Activated naive CD8-positive, alpha-beta T cell treated with anti-CD3 and anti-CD28 coated beads, Interleukin-2, amount 50 U/mL, for 24 hours (primary cell): ENCODE measurements at regions not wholly inside any gene's neighbourhood (a gene's known extent, or its start where the extent isn't known, plus 50 kb on each side); places are given as distances from the start of the nearest gene placed in this dataset.
A peak's percentile ranks its signal among the peaks of the same experiment; 100 is the strongest.
"Not testable (repeated sequence)": the region's sequence is repeated elsewhere in the genome, so short reads cannot be mapped to it uniquely, and the experiment has no call there.

ENCODE experiments used
- ATAC-seq: fragments of 150-1000 bp; cut with Tn5 transposase; one replicate; pipeline ENCODE4 v1.10.0; 2021
- DNase-seq: peaks from one replicate; pipeline ENCODE4 v3.0.0; 2021
- H3K27ac Mint-ChIP-seq: one replicate; pipeline ENCODE4 v1.8.0; 2021; ENCODE audit warnings: mild to moderate bottlenecking, mixed read lengths
- H3K27me3 Mint-ChIP-seq: one replicate; pipeline ENCODE4 v1.8.0; 2021; ENCODE audit warnings: mixed read lengths
- H3K36me3 Mint-ChIP-seq: one replicate; pipeline ENCODE4 v1.8.0; 2021; ENCODE audit warnings: low read depth, mixed read lengths
- H3K4me1 Mint-ChIP-seq: one replicate; pipeline ENCODE4 v1.8.0; 2021; ENCODE audit warnings: mixed read lengths
- H3K4me3 Mint-ChIP-seq: one replicate; pipeline ENCODE4 v1.8.0; 2021; ENCODE audit warnings: mild to moderate bottlenecking, moderate library complexity, mixed read lengths
- H3K9me3 Mint-ChIP-seq: one replicate; pipeline ENCODE4 v1.8.0; 2021; ENCODE audit warnings: mixed read lengths

DNA sequence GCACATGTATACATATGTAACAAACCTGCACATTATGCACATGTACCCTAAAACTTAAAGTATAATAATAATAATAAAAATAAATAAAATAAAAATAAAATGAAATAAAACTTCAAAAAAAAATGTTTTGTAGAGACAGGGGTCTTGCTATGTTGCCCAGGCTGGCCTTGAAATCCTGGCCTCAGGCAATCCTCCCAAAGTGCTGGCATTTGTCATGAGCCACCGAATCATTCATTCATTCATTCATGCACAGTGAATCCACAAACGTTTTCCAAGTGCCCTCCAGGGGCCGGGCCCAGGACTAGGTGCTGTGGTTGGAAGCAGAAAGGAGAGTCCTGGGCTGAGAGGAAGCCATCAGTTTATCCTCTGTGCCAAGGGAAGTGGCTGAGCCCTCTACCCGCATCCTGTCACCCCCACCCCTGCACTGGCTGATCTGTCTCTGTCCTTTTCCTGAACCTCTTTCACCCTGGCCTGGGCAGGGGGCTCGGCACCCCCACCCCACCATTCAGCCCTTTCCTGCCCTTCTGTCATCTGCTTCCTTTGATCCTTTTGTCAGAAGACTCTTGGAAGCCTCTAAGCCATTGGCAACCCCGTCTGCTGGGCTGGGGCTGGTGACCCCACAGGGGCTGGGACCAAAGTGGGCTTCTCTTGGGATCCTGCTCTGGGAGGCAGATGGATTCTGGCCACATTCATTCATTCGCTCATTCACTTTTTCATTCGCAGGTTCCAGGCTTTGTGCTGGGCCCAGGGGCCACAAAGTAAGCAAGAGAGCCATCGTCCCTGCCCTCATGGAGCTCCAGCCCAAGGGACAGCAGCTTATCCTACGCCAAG lies 84.3 kb downstream of the IGLL1 start:
- Mint-ChIP-seq H3K27me3 (no peaks in the 10 kb centered on the region), H3K36me3 (no peaks in the 10 kb centered on the region), H3K4me3 (no peak overlapping the region), H3K9me3 (no peaks in the 10 kb centered on the region), H3K27ac (no peak overlapping the region), H3K4me1 (peaks cover 15% of the 10 kb centered on the region)
- DNase-seq = no peak
- no peak for ATAC-seq

DNA sequence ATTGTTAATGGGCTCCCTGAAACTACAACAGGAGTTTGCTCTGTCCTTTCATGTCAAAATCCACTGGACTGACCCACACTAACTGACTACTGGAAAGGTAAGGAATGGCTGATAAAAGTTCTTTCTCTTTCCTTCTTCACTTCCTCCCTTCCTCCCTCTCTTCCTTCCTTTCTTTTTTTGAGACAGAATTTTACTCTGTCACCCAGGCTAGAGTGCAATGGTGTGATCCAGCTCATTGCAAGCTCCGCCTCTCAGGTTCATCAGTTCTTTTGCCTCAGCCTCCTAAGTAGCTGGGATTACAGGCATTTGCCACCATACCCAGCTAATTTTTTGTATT lies 85.2 kb downstream of the IGLL1 start:
- Mint-ChIP-seq H3K9me3 (no peaks in the 10 kb centered on the region), H3K4me1 (peaks cover 15% of the 10 kb centered on the region), H3K27me3 (no peaks in the 10 kb centered on the region), H3K4me3 (no peak overlapping the region), H3K36me3 (no peaks in the 10 kb centered on the region), H3K27ac (no peak overlapping the region)
- no peak for DNase-seq
- no peak for ATAC-seq

- no peaks in the 10 kb centered on the region for H3K9me3 Mint-ChIP-seq
- H3K27ac Mint-ChIP-seq = no peak overlapping the region
- ATAC-seq (peak; percentile 77), DNase-seq (no peak)
- no peaks in the 10 kb centered on the region for H3K4me1 Mint-ChIP-seq
- no peaks in the 10 kb centered on the region for H3K36me3 Mint-ChIP-seq
- H3K4me3 Mint-ChIP-seq = no peak overlapping the region
- H3K27me3 Mint-ChIP-seq = peaks cover 7% of the 10 kb centered on the region
Observed at GRCh38 chr22:23485490-23485889, 94.6 kb downstream of the IGLL1 start.

GRCh38 chr22:23484651-23485050 lies 95.4 kb downstream of the IGLL1 start:
- DNase-seq (no peak), ATAC-seq (no peak)
- Mint-ChIP-seq H3K4me3 (no peak overlapping the region), H3K27me3 (peaks cover 11% of the 10 kb centered on the region), H3K4me1 (no peaks in the 10 kb centered on the region), H3K36me3 (no peaks in the 10 kb centered on the region), H3K9me3 (no peaks in the 10 kb centered on the region), H3K27ac (no peak overlapping the region)

DNA sequence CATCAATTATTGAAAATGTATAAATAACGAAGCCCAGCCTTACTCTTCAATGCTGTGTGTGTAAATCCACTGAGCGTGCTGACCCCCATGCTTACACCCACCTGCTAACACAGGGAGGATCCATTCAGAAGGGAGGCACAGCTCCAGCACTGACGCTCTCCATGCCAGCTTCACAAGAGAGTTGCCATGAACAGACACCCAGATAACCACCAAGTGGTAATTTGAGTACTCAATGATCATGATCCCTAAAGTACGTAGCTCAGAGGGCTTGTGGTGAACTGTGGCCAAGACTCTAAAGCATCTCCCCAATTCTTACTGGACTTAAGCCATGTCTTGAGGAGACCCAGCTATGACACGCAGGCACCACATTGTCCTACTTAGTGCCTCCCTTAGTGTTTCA lies 98.7 kb downstream of the IGLL1 start:
- Mint-ChIP-seq H3K4me1 (peaks cover 2% of the 10 kb centered on the region), H3K4me3 (no peak overlapping the region), H3K9me3 (no peaks in the 10 kb centered on the region), H3K27me3 (peaks cover 8% of the 10 kb centered on the region), H3K36me3 (no peaks in the 10 kb centered on the region), H3K27ac (no peak overlapping the region)
- no peak for ATAC-seq
- DNase-seq = no peak

GRCh38 chr22:23478175-23478574 lies 101.9 kb downstream of the IGLL1 start:
- Mint-ChIP-seq H3K36me3 (no peaks in the 10 kb centered on the region), H3K27me3 (peaks cover 8% of the 10 kb centered on the region), H3K9me3 (no peaks in the 10 kb centered on the region), H3K4me1 (peaks cover 2% of the 10 kb centered on the region), H3K27ac (no peak overlapping the region), H3K4me3 (no peak overlapping the region)
- DNase-seq = no peak
- ATAC-seq = no peak

DNA sequence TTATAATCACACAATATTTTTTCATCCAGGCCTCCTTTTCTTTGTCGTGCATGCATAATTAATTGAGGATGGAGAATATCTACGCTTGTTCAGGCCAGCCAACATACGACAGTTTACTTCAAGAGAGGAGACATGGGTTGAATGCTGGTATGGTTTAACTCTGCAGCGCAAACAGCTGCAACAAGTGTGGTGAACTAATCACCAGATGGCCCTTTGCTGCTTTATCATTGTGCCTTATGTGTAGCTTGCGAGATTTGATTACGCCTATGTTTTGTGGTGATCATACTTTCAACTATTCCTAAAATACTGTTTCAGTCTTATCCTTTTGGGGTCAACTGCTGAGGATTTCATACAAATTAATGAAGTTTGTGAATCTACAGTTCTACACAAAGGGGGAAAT lies 105.6 kb downstream of the IGLL1 start:
- H3K27ac Mint-ChIP-seq, H3K4me1 Mint-ChIP-seq, H3K4me3 Mint-ChIP-seq, H3K36me3 Mint-ChIP-seq, H3K27me3 Mint-ChIP-seq, ATAC-seq, DNase-seq, H3K9me3 Mint-ChIP-seq: not testable (repeated sequence)

GRCh38 chr22:23473901-23474300 lies 106.2 kb downstream of the IGLL1 start:
- ATAC-seq (no peak), DNase-seq (no peak)
- H3K36me3 Mint-ChIP-seq = no peaks in the 10 kb centered on the region
- peaks cover 2% of the 10 kb centered on the region for H3K4me1 Mint-ChIP-seq
- H3K27ac Mint-ChIP-seq = no peak overlapping the region
- H3K4me3 Mint-ChIP-seq = no peak overlapping the region
- no peaks in the 10 kb centered on the region for H3K9me3 Mint-ChIP-seq
- H3K27me3 Mint-ChIP-seq = no peaks in the 10 kb centered on the region

GRCh38 chr22:23472376-23472775 lies 107.7 kb downstream of the IGLL1 start:
- ATAC-seq, H3K27ac Mint-ChIP-seq, H3K36me3 Mint-ChIP-seq, H3K4me3 Mint-ChIP-seq, DNase-seq, H3K9me3 Mint-ChIP-seq, H3K27me3 Mint-ChIP-seq, H3K4me1 Mint-ChIP-seq: not testable (repeated sequence)

- Mint-ChIP-seq H3K4me1 (no peaks in the 10 kb centered on the region), H3K27ac (no peak overlapping the region), H3K4me3 (no peak overlapping the region), H3K27me3 (no peaks in the 10 kb centered on the region), H3K36me3 (no peaks in the 10 kb centered on the region), H3K9me3 (no peaks in the 10 kb centered on the region)
- DNase-seq (no peak), ATAC-seq (no peak)
Observed at GRCh38 chr22:23471698-23472097, 108.4 kb downstream of the IGLL1 start.

GRCh38 chr22:23470811-23471389 lies 109.2 kb downstream of the IGLL1 start:
- Mint-ChIP-seq H3K4me1 (no peaks in the 10 kb centered on the region), H3K4me3 (no peak overlapping the region), H3K27me3 (no peaks in the 10 kb centered on the region), H3K27ac (no peak overlapping the region), H3K36me3 (no peaks in the 10 kb centered on the region), H3K9me3 (no peaks in the 10 kb centered on the region)
- no peak for ATAC-seq
- DNase-seq = no peak

- no peaks in the 10 kb centered on the region for H3K4me1 Mint-ChIP-seq
- no peaks in the 10 kb centered on the region for H3K36me3 Mint-ChIP-seq
- no peak overlapping the region for H3K27ac Mint-ChIP-seq
- ATAC-seq (no peak), DNase-seq (no peak)
- peaks cover 11% of the 10 kb centered on the region for H3K27me3 Mint-ChIP-seq
- no peaks in the 10 kb centered on the region for H3K9me3 Mint-ChIP-seq
- no peak overlapping the region for H3K4me3 Mint-ChIP-seq
Observed at GRCh38 chr22:23467721-23468294, 112.3 kb downstream of the IGLL1 start.

GRCh38 chr22:23466351-23466750 lies 113.7 kb downstream of the IGLL1 start:
- Mint-ChIP-seq H3K4me3 (no peak overlapping the region), H3K27me3 (peaks cover 20% of the 10 kb centered on the region), H3K4me1 (no peaks in the 10 kb centered on the region), H3K36me3 (no peaks in the 10 kb centered on the region), H3K9me3 (no peaks in the 10 kb centered on the region), H3K27ac (no peak overlapping the region)
- DNase-seq (no peak), ATAC-seq (no peak)

- not testable (repeated sequence) for H3K9me3 Mint-ChIP-seq, H3K4me3 Mint-ChIP-seq, ATAC-seq, H3K4me1 Mint-ChIP-seq, H3K27ac Mint-ChIP-seq, DNase-seq, H3K36me3 Mint-ChIP-seq
- H3K27me3 Mint-ChIP-seq = peaks cover 22% of the 10 kb centered on the region
Observed at GRCh38 chr22:23464796-23465195, 115.3 kb downstream of the IGLL1 start.

- Mint-ChIP-seq H3K27me3 (peaks cover 39% of the 10 kb centered on the region), H3K4me1 (peaks cover 12% of the 10 kb centered on the region)
- H3K27ac Mint-ChIP-seq, H3K4me3 Mint-ChIP-seq, H3K36me3 Mint-ChIP-seq, H3K9me3 Mint-ChIP-seq, DNase-seq: not testable (repeated sequence)
- peak; percentile 44 for ATAC-seq
Observed at GRCh38 chr22:23460517-23461031, 119.5 kb downstream of the IGLL1 start.
